ENCODE measurements at regions not wholly inside any gene's neighbourhood (a gene's known extent, or its start where the extent isn't known, plus 50 kb on each side); places are given as distances from the start of the nearest gene placed in this dataset.

GRCh38 chr3:30454636-30455035, 151.8 kb upstream of the TGFBR2 start:
- no peak for TF ChIP-seq POLR2A (IDR thresholded peaks at IDR 0.05; ENCODE audit: low read length)
- TF ChIP-seq GATA1 (IDR thresholded peaks at IDR 0.05; ENCODE audit: low read depth, low read length): no peak
